ENCODE measurements at regions not wholly inside any gene's neighbourhood (a gene's known extent, or its start where the extent isn't known, plus 50 kb on each side); places are given as distances from the start of the nearest gene placed in this dataset.

- H3K9ac ChIP-seq (ENCODE audit: low read length) = no peak overlapping the region
- no peak overlapping the region for H3K27ac ChIP-seq (ENCODE audit: low read length)
- H4K20me1 ChIP-seq (ENCODE audit: insufficient read depth) = no peaks in the 10 kb centered on the region
- H3K27me3 ChIP-seq (ENCODE audit: insufficient read depth, low read depth, low read length) = no peaks in the 10 kb centered on the region
- no peak overlapping the region for H3K4me2 ChIP-seq (ENCODE audit: low read length)
- H3F3A ChIP-seq (ENCODE audit: insufficient read depth, low read length, poor library complexity, severe bottlenecking) = peaks cover 4% of the 10 kb centered on the region
- no peak overlapping the region for H2AFZ ChIP-seq (ENCODE audit: low read depth, low read length)
- H3K79me2 ChIP-seq (replicated peaks; ENCODE audit: insufficient read depth, low read length) = no peaks in the 10 kb centered on the region
- H3K36me3 ChIP-seq (ENCODE audit: insufficient read depth, low read length) = no peaks in the 10 kb centered on the region
- no peaks in the 10 kb centered on the region for H3K9me3 ChIP-seq (ENCODE audit: low read length)
- TF ChIP-seq, protein P1, sequence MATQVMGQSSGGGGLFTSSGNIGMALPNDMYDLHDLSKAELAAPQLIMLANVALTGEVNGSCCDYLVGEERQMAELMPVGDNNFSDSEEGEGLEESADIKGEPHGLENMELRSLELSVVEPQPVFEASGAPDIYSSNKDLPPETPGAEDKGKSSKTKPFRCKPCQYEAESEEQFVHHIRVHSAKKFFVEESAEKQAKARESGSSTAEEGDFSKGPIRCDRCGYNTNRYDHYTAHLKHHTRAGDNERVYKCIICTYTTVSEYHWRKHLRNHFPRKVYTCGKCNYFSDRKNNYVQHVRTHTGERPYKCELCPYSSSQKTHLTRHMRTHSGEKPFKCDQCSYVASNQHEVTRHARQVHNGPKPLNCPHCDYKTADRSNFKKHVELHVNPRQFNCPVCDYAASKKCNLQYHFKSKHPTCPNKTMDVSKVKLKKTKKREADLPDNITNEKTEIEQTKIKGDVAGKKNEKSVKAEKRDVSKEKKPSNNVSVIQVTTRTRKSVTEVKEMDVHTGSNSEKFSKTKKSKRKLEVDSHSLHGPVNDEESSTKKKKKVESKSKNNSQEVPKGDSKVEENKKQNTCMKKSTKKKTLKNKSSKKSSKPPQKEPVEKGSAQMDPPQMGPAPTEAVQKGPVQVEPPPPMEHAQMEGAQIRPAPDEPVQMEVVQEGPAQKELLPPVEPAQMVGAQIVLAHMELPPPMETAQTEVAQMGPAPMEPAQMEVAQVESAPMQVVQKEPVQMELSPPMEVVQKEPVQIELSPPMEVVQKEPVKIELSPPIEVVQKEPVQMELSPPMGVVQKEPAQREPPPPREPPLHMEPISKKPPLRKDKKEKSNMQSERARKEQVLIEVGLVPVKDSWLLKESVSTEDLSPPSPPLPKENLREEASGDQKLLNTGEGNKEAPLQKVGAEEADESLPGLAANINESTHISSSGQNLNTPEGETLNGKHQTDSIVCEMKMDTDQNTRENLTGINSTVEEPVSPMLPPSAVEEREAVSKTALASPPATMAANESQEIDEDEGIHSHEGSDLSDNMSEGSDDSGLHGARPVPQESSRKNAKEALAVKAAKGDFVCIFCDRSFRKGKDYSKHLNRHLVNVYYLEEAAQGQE (IDR thresholded peaks at IDR 0.05; ENCODE audit: borderline replicate concordance) = no peak
- TF ChIP-seq EZH2 (IDR thresholded peaks at IDR 0.05; ENCODE audit: borderline replicate concordance, insufficient read depth, low read length, poor library complexity, severe bottlenecking) (no peak), CTCF (IDR thresholded peaks at IDR 0.05; ENCODE audit: poor library complexity, severe bottlenecking) (no peak), RAD21 (conservative IDR thresholded peaks at IDR 0.05) (no peak), TAF1 (IDR thresholded peaks at IDR 0.05; ENCODE audit: low read depth) (no peak), SMC3 (conservative IDR thresholded peaks at IDR 0.05; ENCODE audit: poor library complexity) (no peak), MXI1 (conservative IDR thresholded peaks at IDR 0.05; ENCODE audit: poor library complexity, severe bottlenecking) (no peak), EP300 (conservative IDR thresholded peaks at IDR 0.05; ENCODE audit: poor library complexity, severe bottlenecking) (no peak), POLR2AphosphoS5 (IDR thresholded peaks at IDR 0.05) (no peak)
- no peak overlapping the region for H3K4me3 ChIP-seq (ENCODE audit: low read length)
- H3K9me2 ChIP-seq (ENCODE audit: insufficient read depth, low read length) = no peaks in the 10 kb centered on the region
Measured at GRCh38 chr13:112245989-112246388, 130.2 kb upstream of the SPACA7 start.

DNA sequence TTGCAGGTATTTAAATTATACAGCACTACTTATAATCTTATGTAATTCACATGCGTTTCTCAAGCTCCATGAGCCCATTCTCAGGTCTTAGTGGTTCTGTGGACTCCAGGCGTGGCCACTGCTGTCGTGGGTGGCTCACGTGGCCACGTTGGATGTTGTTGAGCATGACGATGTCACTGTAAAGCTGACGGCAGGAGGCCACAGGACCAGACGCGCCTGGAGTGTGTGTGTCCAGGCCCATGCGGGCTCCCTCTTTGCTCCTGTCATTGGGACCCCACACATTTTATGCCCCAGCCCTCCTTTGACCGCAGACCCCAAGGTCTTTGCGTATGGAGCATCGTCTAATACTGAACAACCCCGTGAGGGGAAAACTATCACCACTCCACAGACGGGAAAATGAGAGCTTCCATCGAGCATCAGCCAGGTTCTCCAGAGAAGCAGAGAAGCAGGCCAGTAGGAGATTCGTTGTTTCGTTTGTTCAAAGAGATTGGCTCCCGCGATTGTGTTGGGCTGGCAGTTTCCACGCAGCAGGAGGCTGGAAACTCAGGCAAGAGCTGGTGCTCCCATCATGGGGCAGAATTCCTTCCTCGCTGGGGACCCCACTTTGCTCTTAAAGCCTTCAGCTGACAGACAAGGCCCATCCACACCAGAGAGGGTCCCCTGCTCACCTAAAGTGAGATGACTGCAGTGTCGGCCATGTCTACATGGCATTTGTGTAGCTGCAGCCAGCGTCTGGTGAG, 129.3 kb upstream of the SPACA7 start:
- Histone ChIP-seq H3K9me2 (ENCODE audit: insufficient read depth, low read length) (no peaks in the 10 kb centered on the region), H3K4me2 (ENCODE audit: low read length) (no peak overlapping the region), H3K9ac (ENCODE audit: low read length) (no peak overlapping the region), H3F3A (ENCODE audit: insufficient read depth, low read length, poor library complexity, severe bottlenecking) (peaks cover 4% of the 10 kb centered on the region), H2AFZ (ENCODE audit: low read depth, low read length) (no peak overlapping the region), H4K20me1 (ENCODE audit: insufficient read depth) (no peaks in the 10 kb centered on the region), H3K27ac (ENCODE audit: low read length) (no peak overlapping the region), H3K36me3 (ENCODE audit: insufficient read depth, low read length) (no peaks in the 10 kb centered on the region), H3K79me2 (replicated peaks; ENCODE audit: insufficient read depth, low read length) (no peaks in the 10 kb centered on the region), H3K9me3 (ENCODE audit: low read length) (no peaks in the 10 kb centered on the region), H3K27me3 (ENCODE audit: insufficient read depth, low read depth, low read length) (no peaks in the 10 kb centered on the region), H3K4me3 (ENCODE audit: low read length) (no peak overlapping the region)
- TF ChIP-seq POLR2AphosphoS5 (IDR thresholded peaks at IDR 0.05) (no peak), SMC3 (conservative IDR thresholded peaks at IDR 0.05; ENCODE audit: poor library complexity) (no peak), EP300 (conservative IDR thresholded peaks at IDR 0.05; ENCODE audit: poor library complexity, severe bottlenecking) (no peak), TAF1 (IDR thresholded peaks at IDR 0.05; ENCODE audit: low read depth) (no peak), CTCF (IDR thresholded peaks at IDR 0.05; ENCODE audit: poor library complexity, severe bottlenecking) (no peak), EZH2 (IDR thresholded peaks at IDR 0.05; ENCODE audit: borderline replicate concordance, insufficient read depth, low read length, poor library complexity, severe bottlenecking) (no peak), RAD21 (conservative IDR thresholded peaks at IDR 0.05) (no peak), MXI1 (conservative IDR thresholded peaks at IDR 0.05; ENCODE audit: poor library complexity, severe bottlenecking) (no peak)
- TF ChIP-seq, protein P1 (IDR thresholded peaks at IDR 0.05; ENCODE audit: borderline replicate concordance) = no peak

Measured in neural cell (in vitro differentiated cells).